ENCODE measurements at regions not wholly inside any gene's neighbourhood (a gene's known extent, or its start where the extent isn't known, plus 50 kb on each side); places are given as distances from the start of the nearest gene placed in this dataset.

DNA sequence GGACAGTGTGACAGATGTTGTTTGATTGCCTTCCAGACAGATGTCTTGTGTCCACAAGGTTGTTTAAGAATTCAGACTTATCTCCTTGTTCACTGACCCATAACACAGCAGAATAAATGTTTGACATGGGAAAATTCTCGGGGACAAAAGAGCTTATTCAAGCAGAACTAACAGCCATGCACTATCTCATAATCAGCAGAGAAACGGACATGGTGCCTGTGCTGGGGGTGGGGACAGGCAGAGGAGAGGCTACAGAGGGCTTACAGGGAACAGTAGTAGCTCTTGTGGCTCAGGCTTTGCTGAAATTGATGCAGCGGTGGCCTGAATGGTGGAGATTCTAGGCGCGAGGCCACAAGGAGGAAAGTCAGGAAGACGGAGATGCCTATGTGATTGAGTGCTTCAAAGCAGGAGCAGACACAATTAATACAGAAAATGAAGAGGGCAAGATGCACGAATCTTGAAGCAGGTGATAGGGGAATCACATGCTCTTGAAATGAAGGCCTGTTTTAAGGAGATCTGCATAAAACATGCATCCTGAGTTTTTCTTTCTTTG, 62.0 kb upstream of the CAB39 start:
- Histone ChIP-seq H3K27me3 (no peaks in the 10 kb centered on the region), H3K4me3 (no peak overlapping the region), H3K9me3 (no peaks in the 10 kb centered on the region), H3K36me3 (no peaks in the 10 kb centered on the region), H3K27ac (no peak overlapping the region), H3K4me1 (no peaks in the 10 kb centered on the region)
- TF ChIP-seq, protein P1, sequence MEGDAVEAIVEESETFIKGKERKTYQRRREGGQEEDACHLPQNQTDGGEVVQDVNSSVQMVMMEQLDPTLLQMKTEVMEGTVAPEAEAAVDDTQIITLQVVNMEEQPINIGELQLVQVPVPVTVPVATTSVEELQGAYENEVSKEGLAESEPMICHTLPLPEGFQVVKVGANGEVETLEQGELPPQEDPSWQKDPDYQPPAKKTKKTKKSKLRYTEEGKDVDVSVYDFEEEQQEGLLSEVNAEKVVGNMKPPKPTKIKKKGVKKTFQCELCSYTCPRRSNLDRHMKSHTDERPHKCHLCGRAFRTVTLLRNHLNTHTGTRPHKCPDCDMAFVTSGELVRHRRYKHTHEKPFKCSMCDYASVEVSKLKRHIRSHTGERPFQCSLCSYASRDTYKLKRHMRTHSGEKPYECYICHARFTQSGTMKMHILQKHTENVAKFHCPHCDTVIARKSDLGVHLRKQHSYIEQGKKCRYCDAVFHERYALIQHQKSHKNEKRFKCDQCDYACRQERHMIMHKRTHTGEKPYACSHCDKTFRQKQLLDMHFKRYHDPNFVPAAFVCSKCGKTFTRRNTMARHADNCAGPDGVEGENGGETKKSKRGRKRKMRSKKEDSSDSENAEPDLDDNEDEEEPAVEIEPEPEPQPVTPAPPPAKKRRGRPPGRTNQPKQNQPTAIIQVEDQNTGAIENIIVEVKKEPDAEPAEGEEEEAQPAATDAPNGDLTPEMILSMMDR (IDR thresholded peaks at IDR 0.05), result no peak
- no peak for DNase-seq (ENCODE audit: low spot score)

DNA sequence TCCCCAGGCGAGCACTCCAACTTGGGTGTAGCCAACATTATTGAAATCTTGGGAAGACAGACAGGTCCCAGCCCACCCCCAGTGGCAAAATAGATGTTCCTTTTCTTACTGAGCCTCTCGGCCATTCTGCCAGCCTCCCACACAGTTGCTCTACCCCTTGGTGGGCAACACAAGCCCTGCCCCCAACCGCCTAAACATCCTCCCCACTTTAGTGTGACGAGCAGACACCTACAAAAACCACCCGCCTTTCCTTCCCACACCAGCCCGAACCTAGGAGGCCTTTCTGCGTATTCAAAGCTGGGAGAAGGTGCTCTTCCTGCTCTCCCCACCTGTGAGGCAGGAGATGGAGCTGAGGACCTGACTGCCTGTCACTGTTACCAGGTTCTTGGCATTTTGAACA, 58.6 kb upstream of the CAB39 start:
- H3K36me3 ChIP-seq, result no peaks in the 10 kb centered on the region
- DNase-seq (ENCODE audit: low spot score), result no peak
- TF ChIP-seq, protein P1 (IDR thresholded peaks at IDR 0.05), result no peak
- no peak overlapping the region for H3K27ac ChIP-seq
- H3K9me3 ChIP-seq, result no peaks in the 10 kb centered on the region
- no peaks in the 10 kb centered on the region for H3K27me3 ChIP-seq
- no peak overlapping the region for H3K4me3 ChIP-seq
- no peaks in the 10 kb centered on the region for H3K4me1 ChIP-seq

DNA sequence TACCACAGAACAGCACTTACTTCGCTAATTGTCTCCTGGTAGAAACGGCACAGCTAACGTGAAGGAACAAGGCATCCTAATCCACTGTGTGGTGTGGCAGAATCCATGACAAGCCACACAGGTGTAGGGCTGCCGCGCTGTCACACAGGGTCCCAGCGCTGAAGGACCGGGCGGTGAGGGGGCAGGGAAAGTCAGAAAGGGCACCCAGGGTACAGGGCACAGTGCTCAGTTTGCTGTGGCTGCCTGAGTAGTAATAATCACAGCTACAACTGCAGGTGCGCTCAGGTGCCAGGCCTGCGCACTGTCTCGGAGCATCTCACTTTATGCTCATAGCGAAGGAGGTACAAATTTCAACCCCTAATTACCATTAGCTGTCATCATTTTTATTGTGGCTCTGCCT, 55.2 kb upstream of the CAB39 start:
- no peaks in the 10 kb centered on the region for H3K9me3 ChIP-seq
- DNase-seq (ENCODE audit: low spot score), result no peak
- H3K4me1 ChIP-seq, result peaks cover 0 to 15% of the 10 kb centered on the region in 2 donors
- H3K27ac ChIP-seq, result no peak overlapping the region
- TF ChIP-seq, protein P1 (IDR thresholded peaks at IDR 0.05), result no peak
- no peaks in the 10 kb centered on the region for H3K27me3 ChIP-seq
- H3K36me3 ChIP-seq, result no peaks in the 10 kb centered on the region
- no peak overlapping the region for H3K4me3 ChIP-seq

DNA sequence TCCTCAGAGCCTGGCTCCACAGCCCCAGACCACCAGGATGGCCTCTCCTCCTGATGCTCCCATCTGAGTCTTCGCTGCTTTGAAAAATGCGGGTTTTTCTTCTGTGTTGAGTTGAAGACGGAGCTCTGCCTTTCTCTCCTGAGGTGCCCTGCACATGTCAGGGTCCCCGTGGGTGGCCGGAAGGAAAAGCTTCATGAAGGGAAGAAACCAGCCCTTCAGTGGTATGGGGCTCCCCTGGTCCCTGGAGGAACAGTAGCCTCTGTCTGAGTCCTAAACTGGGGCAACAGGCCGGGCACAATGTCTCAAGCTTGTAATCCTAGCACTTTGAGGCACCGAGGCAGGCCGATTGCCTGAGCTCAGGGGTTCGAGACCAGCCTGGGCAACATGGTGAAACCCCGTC, 54.7 kb upstream of the CAB39 start:
- Histone ChIP-seq H3K4me3 (no peak overlapping the region), H3K9me3 (no peaks in the 10 kb centered on the region), H3K27me3 (no peaks in the 10 kb centered on the region), H3K36me3 (no peaks in the 10 kb centered on the region), H3K27ac (no peak overlapping the region), H3K4me1 (peaks cover 0 to 15% of the 10 kb centered on the region in 2 donors)
- TF ChIP-seq, protein P1 (IDR thresholded peaks at IDR 0.05), result no peak
- DNase-seq (ENCODE audit: low spot score), result no peak

DNA sequence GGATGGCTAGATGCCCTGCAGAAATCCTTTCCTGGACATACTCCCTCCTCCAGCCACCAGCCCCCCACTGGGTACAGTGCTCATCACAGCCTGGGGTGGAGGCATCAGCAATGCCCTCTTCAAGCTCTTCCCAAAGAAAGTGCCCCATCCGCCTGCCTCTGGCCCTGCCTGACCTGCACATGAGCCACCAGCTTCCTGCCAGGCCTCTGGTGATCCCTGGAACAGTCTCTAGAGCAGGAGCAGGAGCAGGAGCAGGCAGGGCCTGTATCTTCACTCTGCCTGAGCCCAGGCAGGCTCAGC, 54.1 kb upstream of the CAB39 start:
- TF ChIP-seq, protein P1 (IDR thresholded peaks at IDR 0.05), result no peak
- Histone ChIP-seq H3K4me1 (peaks cover 0 to 15% of the 10 kb centered on the region in 2 donors), H3K4me3 (no peak overlapping the region), H3K9me3 (no peaks in the 10 kb centered on the region), H3K36me3 (no peaks in the 10 kb centered on the region), H3K27me3 (no peaks in the 10 kb centered on the region), H3K27ac (no peak overlapping the region)
- no peak for DNase-seq (ENCODE audit: low spot score)

DNA sequence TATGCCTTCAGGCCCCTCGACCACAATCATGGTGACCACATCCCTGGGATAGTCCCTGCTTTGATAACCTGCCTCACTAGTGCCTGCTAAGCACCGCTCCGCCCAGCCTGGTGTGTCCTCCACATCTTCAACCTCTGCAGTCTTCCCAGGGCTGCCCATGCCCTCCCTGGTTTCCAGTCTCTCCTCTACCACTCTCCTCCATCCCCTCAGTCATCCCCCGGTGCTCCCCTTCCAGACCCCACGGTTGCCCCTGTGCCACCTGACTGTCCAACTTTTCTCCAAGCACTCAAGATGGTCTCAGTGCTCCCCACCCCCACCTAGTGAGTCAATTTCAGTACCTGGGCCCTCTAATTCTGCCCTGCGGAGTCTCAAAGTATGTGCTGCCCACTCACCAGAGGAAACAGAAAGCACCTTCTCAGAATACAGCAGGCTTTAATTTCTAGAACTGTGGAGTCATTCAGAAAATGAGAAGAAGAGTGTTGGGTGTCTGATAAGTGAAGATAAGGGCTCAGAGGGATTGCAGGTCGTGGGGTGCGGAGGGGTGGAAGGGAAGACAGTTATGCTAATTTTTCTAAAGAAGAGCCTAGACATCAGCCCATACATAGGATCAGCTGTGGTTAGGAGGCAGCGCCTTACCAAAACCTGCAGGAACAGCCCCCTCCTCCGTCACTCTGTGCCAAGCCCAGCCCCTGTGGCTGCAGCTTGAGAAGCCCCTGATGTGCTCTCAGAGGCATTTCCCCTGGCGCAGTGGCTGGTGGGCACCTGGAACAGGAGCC, 53.6 kb upstream of the CAB39 start:
- peaks cover 0 to 20% of the 10 kb centered on the region in 2 donors for H3K4me1 ChIP-seq
- no peaks in the 10 kb centered on the region for H3K27me3 ChIP-seq
- no peaks in the 10 kb centered on the region for H3K36me3 ChIP-seq
- TF ChIP-seq, protein P1 (IDR thresholded peaks at IDR 0.05), result no peak
- no peaks in the 10 kb centered on the region for H3K9me3 ChIP-seq
- DNase-seq (ENCODE audit: low spot score), result no peak
- H3K4me3 ChIP-seq, result no peak overlapping the region
- peak overlapping the region in 1 of 2 donors; percentile 48 for H3K27ac ChIP-seq
